HepG2 (cell line): ENCODE measurements at regions not wholly inside any gene's neighbourhood (a gene's known extent, or its start where the extent isn't known, plus 50 kb on each side); places are given as distances from the start of the nearest gene placed in this dataset.

Source experiments
- ATAC-seq: fragments of 200-7000 bp; cut with Tn5 transposase; 3 replicates; pipeline ENCODE4 v1.9.1; 2020; ENCODE audit warnings: mild to moderate bottlenecking, moderate library complexity
- BruUV-seq: library from RNA; stranded (reverse); fragments of 400-500 nt; replicated peaks from 2 replicates; lab custom pipeline; 2021; lab: Mats Ljungman, UMichigan
- CTCF ChIA-PET: fragments of 300-600 bp; formaldehyde crosslinking; extraction: SDS; loops from one replicate; lab custom pipeline; 2021; ENCODE audit warnings: low total read pairs, inconsistent platforms, low intra/inter-chr PET ratio; lab: Yijun Ruan, JAX
- POLR2A ChIA-PET: fragments of 350-600 bp; sonication (Branson Sonifier 250); formaldehyde crosslinking; loops from one replicate; lab custom pipeline; 2020; ENCODE audit warnings: antibody characterized with exemption, inconsistent platforms; lab: Yijun Ruan, JAX
- DNase-seq: peaks from one replicate; pipeline ENCODE4 v3.0.0-alpha.2; 2015; ENCODE audit warnings: low spot score
- FAIRE-seq: peaks from 3 replicates; lab custom pipeline; 2011; peaks lifted over from hg19 to GRCh38; lab: Jason Lieb, UNC
- H2AFZ ChIP-seq: one replicate; pipeline ENCODE4 v1.6.1; 2011; ENCODE audit warnings: low read length, inconsistent platforms
- H3K27ac ChIP-seq: fragments of 300-600 bp; 3 replicates; pipeline ENCODE4 v1.8.0; 2011; ENCODE audit warnings: mixed run types, mild to moderate bottlenecking, mixed read lengths, low read length, inconsistent platforms; ENCODE audit not compliant: insufficient read depth; ENCODE audit errors: extremely low read length
- H3K27me3 ChIP-seq, 2 experiments: fragments of 200-600 bp in 1 of 2; 2 replicates in 1 of 2; 3 replicates in 1 of 2; pipeline versions ENCODE4 v1.6.0 to v1.8.0; 2011; ENCODE audit warnings: low read length in 2 of 2, mild to moderate bottlenecking in 2 of 2, moderate library complexity in 2 of 2, inconsistent platforms in 1 of 2; ENCODE audit not compliant: insufficient read depth in 2 of 2, control insufficient read depth in 1 of 2
- H3K36me3 ChIP-seq, 2 experiments: fragments of 200-600 bp in 1 of 2; replicated peaks in 1 of 2; 2 replicates in 1 of 2; 3 replicates in 1 of 2; pipeline versions ENCODE4 v1.5.1 to v1.8.0; 2011; ENCODE audit warnings: low read length in 2 of 2, inconsistent platforms in 1 of 2; ENCODE audit not compliant: insufficient read depth in 2 of 2, control insufficient read depth in 1 of 2
- H3K4me1 ChIP-seq: 2 replicates; pipeline ENCODE4 v1.5.1; 2012; ENCODE audit warnings: low read length, inconsistent platforms; ENCODE audit not compliant: insufficient read depth
- H3K4me2 ChIP-seq: 2 replicates; pipeline ENCODE4 v1.6.0; 2011; ENCODE audit warnings: low read depth, low read length, inconsistent platforms
- H3K4me3 ChIP-seq, 3 experiments: fragments of 200-600 bp in 1 of 3; sonication (generic), shearing (Covaris generic) in 1 of 3; replicated peaks in 1 of 3; 2 replicates each; pipeline ENCODE4 v1.5.1; 2011 to 2016; ENCODE audit warnings: low read length in 3 of 3, inconsistent platforms in 2 of 3, low read depth in 2 of 3, mild to moderate bottlenecking in 2 of 3, control low read depth in 1 of 3, mixed read lengths in 1 of 3; ENCODE audit not compliant: insufficient read depth in 1 of 3
- H3K79me2 ChIP-seq: one replicate; pipeline ENCODE4 v1.6.1; 2011; ENCODE audit warnings: low read length, inconsistent platforms; ENCODE audit not compliant: insufficient read depth
- H3K9ac ChIP-seq: 2 replicates; pipeline ENCODE4 v1.6.0; 2011; ENCODE audit warnings: mild to moderate bottlenecking, low read depth, low read length, inconsistent platforms; ENCODE audit not compliant: insufficient read depth
- H3K9me3 ChIP-seq: 2 replicates; pipeline ENCODE4 v1.5.1; 2012; ENCODE audit warnings: mild to moderate bottlenecking, low read length
- H4K20me1 ChIP-seq: 2 replicates; pipeline ENCODE4 v1.6.0; 2011; ENCODE audit warnings: inconsistent platforms, mild to moderate bottlenecking, low read length, moderate library complexity; ENCODE audit not compliant: insufficient read depth
- ATM ChIP-seq: fragments of 450-650 bp; IDR thresholded peaks from 2 replicates; pipeline ENCODE4 v1.7.1; 2017; ENCODE audit warnings: mild to moderate bottlenecking, borderline replicate concordance
- LCORL ChIP-seq, 2 experiments: fragments of 450-650 bp in 1 of 2; sonication (generic) in 1 of 2; formaldehyde crosslinking in 1 of 2; IDR thresholded peaks; 2 replicates each; pipeline versions ENCODE4 v1.5.0 to v1.6.1; 2017 to 2020; ENCODE audit warnings: antibody characterized with exemption in 1 of 2, missing genetic modification reagents in 1 of 2
- RAD21 ChIP-seq: fragments of 450-650 bp; formaldehyde crosslinking; IDR thresholded peaks from 2 replicates; pipeline ENCODE4 v1.5.0; 2020; ENCODE audit warnings: mild to moderate bottlenecking
- SCMH1 ChIP-seq: sonication (generic); formaldehyde crosslinking; IDR thresholded peaks from 2 replicates; pipeline ENCODE4 v1.9.0; 2021; ENCODE audit warnings: missing genetic modification reagents, mild to moderate bottlenecking, borderline replicate concordance
- SMAD9 ChIP-seq: sonication (generic); formaldehyde crosslinking; IDR thresholded peaks from 2 replicates; pipeline ENCODE4 v1.5.1; 2020; ENCODE audit warnings: mild to moderate bottlenecking, missing genetic modification reagents
- ZNF577 ChIP-seq: sonication (generic); formaldehyde crosslinking; IDR thresholded peaks from 2 replicates; pipeline ENCODE4 v1.4.0; 2020; ENCODE audit warnings: mild to moderate bottlenecking, low read depth, missing genetic modification reagents, borderline replicate concordance
- WGBS: methylation state at CpG from one replicate; pipeline ENCODE4 v1.1.6; 2017; ENCODE audit warnings: low lambda C conversion rate; 5-methylcytosine and 5-hydroxymethylcytosine counted together
- in situ Hi-C: cut with HindIII; loops from 2 replicates; pipeline ENCODE4 v1.10.0; 2017; ENCODE audit warnings: low pct_unique_long_range_greater_than_20kb; ENCODE audit not compliant: extremely low pct_ligation_motif_present
- intact Hi-C: fragments of 100-400 bp; cut with micrococcal nuclease; formaldehyde crosslinking; loops from one replicate; pipeline ENCODE4 v1.10.0; 2022; ENCODE audit not compliant: unreplicated experiment

DNA sequence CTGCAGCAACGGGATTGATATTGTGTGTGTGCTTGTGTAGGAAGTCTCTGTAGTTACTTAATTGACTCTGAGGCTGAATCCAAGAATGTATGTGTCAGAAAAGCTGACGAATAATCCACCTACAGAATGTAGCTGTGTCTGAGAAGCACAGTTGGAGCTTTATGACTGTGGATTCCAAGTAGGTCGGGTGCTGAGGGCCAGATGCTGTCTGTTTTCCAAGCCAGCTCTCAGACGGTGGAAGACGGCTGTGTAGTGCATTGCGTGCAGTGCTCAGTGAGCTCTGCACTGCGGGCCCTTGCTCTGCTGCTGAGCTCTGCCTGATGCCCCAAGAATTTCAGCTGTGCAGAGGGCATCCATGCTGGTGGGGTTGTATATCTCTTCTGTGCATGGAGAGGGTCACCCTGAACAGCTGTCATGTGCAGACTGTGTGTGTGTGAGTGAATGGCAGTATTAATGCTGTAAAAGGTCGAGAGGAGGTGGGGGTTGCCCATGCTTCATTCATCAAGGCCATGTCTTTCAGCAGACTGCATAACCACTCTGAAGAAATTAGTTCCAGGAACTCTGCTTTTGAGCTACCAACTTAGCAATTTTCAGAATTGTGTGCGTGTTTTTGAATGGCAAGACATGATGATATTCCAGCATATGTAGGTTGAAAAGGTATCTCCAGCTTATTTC, 154.1 kb upstream of the USP9Y start (continued):
- no peak for TF ChIP-seq SCMH1 (CRISPR knock-in tag)
- TF ChIP-seq LCORL (IDR thresholded peaks at IDR 0.05) = no peak
- TF ChIP-seq LCORL (CRISPR knock-in tag; IDR thresholded peaks at IDR 0.05) = no peak
- TF ChIP-seq ZNF577 (CRISPR knock-in tag) = no peak
- no peak for TF ChIP-seq ATM
- TF ChIP-seq SMAD9 = no peak

DNA sequence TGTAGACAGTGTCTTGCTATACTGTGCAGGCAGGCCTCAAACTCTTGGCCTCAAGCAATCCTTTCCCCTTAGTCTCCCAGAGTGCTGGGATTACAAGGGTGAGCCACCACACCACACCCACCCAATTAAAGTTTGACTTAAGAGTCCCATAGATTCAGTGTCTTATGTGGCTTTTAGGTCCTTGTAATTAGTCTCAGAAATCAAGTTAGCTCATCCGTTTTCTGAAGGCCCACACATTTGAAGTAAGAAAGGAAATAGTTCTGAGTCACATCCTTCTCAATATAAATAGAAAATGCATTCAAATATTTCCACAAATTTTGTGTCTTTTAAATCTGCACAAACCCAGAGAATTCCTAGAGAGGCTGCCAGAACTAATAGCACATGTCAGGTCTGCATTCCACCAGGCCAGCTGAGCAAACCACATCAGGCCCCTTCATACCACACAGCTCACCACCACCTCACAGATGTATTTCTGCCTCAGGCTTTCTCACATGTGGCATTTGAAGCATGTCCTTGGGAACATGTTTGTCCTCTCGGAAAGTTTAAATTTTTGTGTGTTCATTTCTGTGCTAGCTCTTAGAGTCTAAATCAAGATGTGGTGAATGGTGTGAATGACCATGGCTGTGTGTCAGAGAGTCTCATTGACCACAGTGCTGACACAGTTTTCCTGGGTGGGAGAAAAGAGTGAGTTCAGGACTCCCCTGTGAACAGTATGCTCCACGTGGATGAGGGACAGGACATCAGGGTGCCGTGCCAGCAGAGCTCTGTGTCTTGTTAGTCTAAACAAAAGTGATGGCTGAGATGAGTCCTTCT, 148.4 kb upstream of the USP9Y start:
- CTCF ChIA-PET = no interaction called here
- Histone ChIP-seq H4K20me1 (no peaks in the 10 kb centered on the region), H3K4me2 (no peak overlapping the region), H3K36me3 (no peaks in the 10 kb centered on the region), H3K4me3 (no peak overlapping the region), H3K79me2 (no peaks in the 10 kb centered on the region), H3K9ac (no peak overlapping the region), H3K27ac (no peak overlapping the region), H2AFZ (no peak overlapping the region), H3K9me3 (no peaks in the 10 kb centered on the region), H3K27me3 (no peaks in the 10 kb centered on the region), H3K4me1 (no peaks in the 10 kb centered on the region)
- TF ChIP-seq RAD21 (CRISPR knock-in tag) = no peak
- ATAC-seq (no peak), FAIRE-seq (no peak), DNase-seq (no peak)
- BruUV-seq = no TSS peak
- 41% methylated on average over 2 of the region's 4 CpGs for WGBS
- in situ Hi-C loops = no loop called here
- intact Hi-C loops = no loop called here
- POLR2A ChIA-PET = no interaction called here
